ENCODE measurements at regions not wholly inside any gene's neighbourhood (a gene's known extent, or its start where the extent isn't known, plus 50 kb on each side); places are given as distances from the start of the nearest gene placed in this dataset.

GRCh38 chr21:26409735-26410134 is 163.4 kb downstream of the CYYR1 start:
- TF ChIP-seq CTCF (IDR thresholded peaks at IDR 0.05) (no peak), POLR2AphosphoS5 (IDR thresholded peaks at IDR 0.05) (no peak)

Data from transverse colon (tissue), 4 donors.